Activated CD4-positive, alpha-beta T cell treated with anti-CD3 and anti-CD28 coated beads for 36 hours (primary cell): ENCODE measurements at regions not wholly inside any gene's neighbourhood (a gene's known extent, or its start where the extent isn't known, plus 50 kb on each side); places are given as distances from the start of the nearest gene placed in this dataset.

ENCODE experiments used
- ATAC-seq: fragments of 200-7000 bp; cut with Tn5 transposase; one replicate; pipeline ENCODE4 v1.10.0; 2021; ENCODE audit warnings: mild to moderate bottlenecking, moderate library complexity
- CTCF ChIA-PET: fragments of 350-600 bp; sonication (Branson Sonifier 250); formaldehyde crosslinking; loops from one replicate; lab custom pipeline; 2021; ENCODE audit warnings: antibody characterized with exemption; lab: Charles Lee
- POLR2A ChIA-PET: fragments of 350-600 bp; sonication (Branson Sonifier 250); formaldehyde crosslinking; loops from one replicate; lab custom pipeline; 2021; ENCODE audit warnings: antibody characterized with exemption, inconsistent platforms; lab: Charles Lee
- DNase-seq: peaks from one replicate; pipeline ENCODE4 v3.0.0-alpha.2; 2020
- H3K27ac Mint-ChIP-seq: one replicate; pipeline ENCODE4 v1.8.0; 2021; ENCODE audit warnings: mixed read lengths
- H3K27me3 Mint-ChIP-seq: one replicate; pipeline ENCODE4 v1.8.0; 2021; ENCODE audit warnings: mixed read lengths
- H3K36me3 Mint-ChIP-seq: one replicate; pipeline ENCODE4 v1.8.0; 2021; ENCODE audit warnings: low read depth, mixed read lengths
- H3K4me1 Mint-ChIP-seq: one replicate; pipeline ENCODE4 v1.8.0; 2021; ENCODE audit warnings: mixed read lengths
- H3K4me3 Mint-ChIP-seq: one replicate; pipeline ENCODE4 v1.8.0; 2021; ENCODE audit warnings: mild to moderate bottlenecking, moderate library complexity, mixed read lengths
- H3K9me3 Mint-ChIP-seq: one replicate; pipeline ENCODE4 v1.8.0; 2021; ENCODE audit warnings: low read depth, mixed read lengths
- intact Hi-C, 2 experiments: fragments of 100-400 bp; cut with DNase I in 1 of 2; cut with micrococcal nuclease in 1 of 2; formaldehyde crosslinking; loops; one replicate each; pipeline versions ENCODE4 v1.14.2 to v1.15.1; 2022 to 2024; cut with DNase I, micrococcal nuclease

GRCh38 chr16:14370736-14371234, 259.3 kb downstream of the PARN start:
- DNase-seq: no peak
- Mint-ChIP-seq H3K27me3 (no peaks in the 10 kb centered on the region), H3K4me3 (no peak overlapping the region), H3K9me3 (no peaks in the 10 kb centered on the region), H3K27ac (no peak overlapping the region), H3K36me3 (no peaks in the 10 kb centered on the region), H3K4me1 (no peaks in the 10 kb centered on the region)
- intact Hi-C loops: no loop called here
- ATAC-seq: no peak
- ChIA-PET POLR2A (no interaction called here), CTCF (no interaction called here)

- Mint-ChIP-seq H3K27ac (no peak overlapping the region), H3K27me3 (no peaks in the 10 kb centered on the region), H3K36me3 (no peaks in the 10 kb centered on the region), H3K4me1 (no peaks in the 10 kb centered on the region), H3K4me3 (no peak overlapping the region), H3K9me3 (no peaks in the 10 kb centered on the region)
- no peak for ATAC-seq
- intact Hi-C loops: no loop called here
- ChIA-PET CTCF (interaction anchor here (0.6 kb wide), 1 partner anchor 9 kb away, joined by 3 read pairs; no protein-coding TSS in a partner anchor), POLR2A (no interaction called here)
- no peak for DNase-seq
Measured at GRCh38 chr16:14369734-14370598, 260.1 kb downstream of the PARN start.

GRCh38 chr16:14368399-14368798, 261.7 kb downstream of the PARN start:
- POLR2A ChIA-PET: no interaction called here
- intact Hi-C loops: no loop called here
- no peak for DNase-seq
- Mint-ChIP-seq H3K4me1 (no peaks in the 10 kb centered on the region), H3K36me3 (no peaks in the 10 kb centered on the region), H3K27me3 (no peaks in the 10 kb centered on the region), H3K4me3 (no peak overlapping the region), H3K9me3 (no peaks in the 10 kb centered on the region), H3K27ac (no peak overlapping the region)
- CTCF ChIA-PET: interaction anchor here (0.6 kb wide), 1 partner anchor 193 kb away, joined by 3 read pairs; no protein-coding TSS in a partner anchor
- ATAC-seq: no peak

GRCh38 chr16:14366974-14367707, 262.9 kb downstream of the PARN start:
- H3K4me3 Mint-ChIP-seq: no peak overlapping the region
- DNase-seq (no peak), ATAC-seq (no peak)
- no peak overlapping the region for H3K27ac Mint-ChIP-seq
- intact Hi-C loops: no loop called here
- ChIA-PET POLR2A (no interaction called here), CTCF (no interaction called here)
- no peaks in the 10 kb centered on the region for H3K4me1 Mint-ChIP-seq
- no peaks in the 10 kb centered on the region for H3K27me3 Mint-ChIP-seq
- no peaks in the 10 kb centered on the region for H3K36me3 Mint-ChIP-seq
- no peaks in the 10 kb centered on the region for H3K9me3 Mint-ChIP-seq

GRCh38 chr16:14366447-14366846, 263.6 kb downstream of the PARN start:
- CTCF ChIA-PET: no interaction called here
- no peak for DNase-seq
- no peak for ATAC-seq
- no peak overlapping the region for H3K4me3 Mint-ChIP-seq
- no peaks in the 10 kb centered on the region for H3K9me3 Mint-ChIP-seq
- no peak overlapping the region for H3K27ac Mint-ChIP-seq
- H3K4me1 Mint-ChIP-seq: no peaks in the 10 kb centered on the region
- H3K36me3 Mint-ChIP-seq: no peaks in the 10 kb centered on the region
- intact Hi-C loops: no loop called here
- POLR2A ChIA-PET: no interaction called here
- H3K27me3 Mint-ChIP-seq: no peaks in the 10 kb centered on the region

GRCh38 chr16:14365200-14365851, 264.7 kb downstream of the PARN start:
- no peak for ATAC-seq
- ChIA-PET CTCF (no interaction called here), POLR2A (no interaction called here)
- intact Hi-C loops: no loop called here
- H3K4me1 Mint-ChIP-seq: no peaks in the 10 kb centered on the region
- no peaks in the 10 kb centered on the region for H3K9me3 Mint-ChIP-seq
- DNase-seq: no peak
- no peak overlapping the region for H3K27ac Mint-ChIP-seq
- H3K27me3 Mint-ChIP-seq: no peaks in the 10 kb centered on the region
- H3K4me3 Mint-ChIP-seq: no peak overlapping the region
- no peaks in the 10 kb centered on the region for H3K36me3 Mint-ChIP-seq

GRCh38 chr16:14364386-14365199, 265.5 kb downstream of the PARN start:
- Mint-ChIP-seq H3K9me3 (no peaks in the 10 kb centered on the region), H3K4me3 (no peak overlapping the region), H3K27me3 (no peaks in the 10 kb centered on the region), H3K36me3 (no peaks in the 10 kb centered on the region), H3K4me1 (no peaks in the 10 kb centered on the region), H3K27ac (no peak overlapping the region)
- no peak for ATAC-seq
- intact Hi-C loops: no loop called here
- CTCF ChIA-PET: no interaction called here
- POLR2A ChIA-PET: no interaction called here
- no peak for DNase-seq

GRCh38 chr16:14364112-14364385, 266.0 kb downstream of the PARN start:
- no peak overlapping the region for H3K4me3 Mint-ChIP-seq
- no peaks in the 10 kb centered on the region for H3K9me3 Mint-ChIP-seq
- ChIA-PET POLR2A (no interaction called here), CTCF (no interaction called here)
- DNase-seq (no peak), ATAC-seq (no peak)
- no peaks in the 10 kb centered on the region for H3K36me3 Mint-ChIP-seq
- H3K27ac Mint-ChIP-seq: no peak overlapping the region
- H3K27me3 Mint-ChIP-seq: peaks cover under 1% of the 10 kb centered on the region
- H3K4me1 Mint-ChIP-seq: no peaks in the 10 kb centered on the region
- intact Hi-C loops: no loop called here

GRCh38 chr16:14362774-14363371, 267.2 kb downstream of the PARN start:
- intact Hi-C loops: no loop called here
- POLR2A ChIA-PET: no interaction called here
- Mint-ChIP-seq H3K27ac (no peak overlapping the region), H3K27me3 (peaks cover 8% of the 10 kb centered on the region), H3K4me3 (no peak overlapping the region), H3K4me1 (no peaks in the 10 kb centered on the region), H3K36me3 (no peaks in the 10 kb centered on the region), H3K9me3 (no peaks in the 10 kb centered on the region)
- DNase-seq (no peak), ATAC-seq (no peak)
- CTCF ChIA-PET: no interaction called here

- no peaks in the 10 kb centered on the region for H3K9me3 Mint-ChIP-seq
- intact Hi-C loops: no loop called here
- H3K4me1 Mint-ChIP-seq: peaks cover under 1% of the 10 kb centered on the region
- no peak for ATAC-seq
- ChIA-PET POLR2A (no interaction called here), CTCF (no interaction called here)
- DNase-seq: no peak
- H3K27ac Mint-ChIP-seq: no peak overlapping the region
- peaks cover 8% of the 10 kb centered on the region for H3K27me3 Mint-ChIP-seq
- H3K36me3 Mint-ChIP-seq: no peaks in the 10 kb centered on the region
- no peak overlapping the region for H3K4me3 Mint-ChIP-seq
Measured at GRCh38 chr16:14360326-14361037, 269.6 kb downstream of the PARN start.
